ENCODE measurements at regions not wholly inside any gene's neighbourhood (a gene's known extent, or its start where the extent isn't known, plus 50 kb on each side); places are given as distances from the start of the nearest gene placed in this dataset.

DNA sequence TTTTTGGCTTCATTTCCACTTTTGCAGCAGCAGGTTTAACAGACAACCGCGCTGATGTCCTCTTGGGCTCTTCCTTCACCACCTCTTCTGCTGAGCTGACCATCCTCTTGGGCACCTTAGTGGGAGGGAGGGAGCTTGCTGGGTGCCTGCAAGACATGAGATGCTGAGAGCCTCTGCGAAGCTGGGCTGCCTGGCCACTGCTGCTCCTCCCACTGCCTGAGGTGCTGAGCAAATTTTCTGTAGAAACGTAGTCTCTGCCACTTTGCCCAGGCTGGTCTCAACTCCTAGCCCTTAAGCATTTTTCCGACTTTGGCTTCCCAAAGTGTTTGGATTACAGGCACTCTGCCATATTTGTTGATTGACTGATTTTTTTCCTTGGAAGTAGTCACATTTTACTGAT, 422.2 kb upstream of the MC4R start:
- POLR2A ChIA-PET = no interaction called here
- WGBS (ENCODE audit: insufficient coverage, low coverage, missing lambda C conversion rate) = 3% methylated on average over 5 of the region's 5 CpGs

More for the DNA sequence above, 422.2 kb upstream of the MC4R start:
- in situ Hi-C loops (cut with MboI) (no loop called here), intact Hi-C loops (cut with micrococcal nuclease) (no loop called here)
- Histone ChIP-seq H2AFZ (ENCODE audit: low read depth, low read length) (no peak overlapping the region), H3K79me2 (ENCODE audit: control insufficient read depth, insufficient read depth, low read length) (no peaks in the 10 kb centered on the region), H3K36me3 (ENCODE audit: control insufficient read depth, insufficient read depth, low read length) (no peaks in the 10 kb centered on the region), H4K20me1 (replicated peaks; ENCODE audit: control insufficient read depth, insufficient read depth, low read length) (no peaks in the 10 kb centered on the region), H3K9me3 (replicated peaks; ENCODE audit: control insufficient read depth, insufficient read depth, low read depth, low read length) (no peaks in the 10 kb centered on the region), H3K4me1 (replicated peaks in 1 of 2; ENCODE audit: control insufficient read depth in 2 of 2, insufficient read depth in 2 of 2, low read length in 2 of 2) (no peaks in the 10 kb centered on the region), H3K4me3 (no peak overlapping the region), H3K27ac (ENCODE audit: extremely low read depth, low read depth, low read length) (no peak overlapping the region), H3K9me1 (ENCODE audit: control insufficient read depth, insufficient read depth, low read length) (no peaks in the 10 kb centered on the region), H3K4me2 (ENCODE audit: insufficient read depth, low read length) (no peak overlapping the region), H3K9ac (ENCODE audit: insufficient read depth in 1 of 2, low read depth in 2 of 2, low read length in 2 of 2) (no peak overlapping the region), H3K27me3 (ENCODE audit: control insufficient read depth in 2 of 2, insufficient read depth in 2 of 2, low read length in 2 of 2) (no peaks in the 10 kb centered on the region)
- no peak for DNase-seq (ENCODE audit: extremely low read depth in 1 of 4, low spot score in 3 of 4)
- TF ChIP-seq SIX5 (IDR thresholded peaks at IDR 0.05; ENCODE audit: borderline replicate concordance in 1 of 2, insufficient read depth in 1 of 2, low read depth in 1 of 2, low read length in 2 of 2) (no peak), MCM7 (IDR thresholded peaks at IDR 0.05) (no peak), NEUROD1 (IDR thresholded peaks at IDR 0.05; ENCODE audit: borderline replicate concordance, low read depth, low read length, partially characterized antibody) (no peak), MBD2 (IDR thresholded peaks at IDR 0.05; ENCODE audit: borderline replicate concordance, low read depth) (no peak), HOXB6 (CRISPR knock-in tag; IDR thresholded peaks at IDR 0.05; ENCODE audit: borderline replicate concordance) (no peak), FUS (optimal IDR thresholded peaks at IDR 0.05; ENCODE audit: low read depth, low read length) (no peak), HDAC6 (IDR thresholded peaks at IDR 0.05; ENCODE audit: low read depth, low read length) (no peak)
- TF ChIP-seq, protein P1, sequence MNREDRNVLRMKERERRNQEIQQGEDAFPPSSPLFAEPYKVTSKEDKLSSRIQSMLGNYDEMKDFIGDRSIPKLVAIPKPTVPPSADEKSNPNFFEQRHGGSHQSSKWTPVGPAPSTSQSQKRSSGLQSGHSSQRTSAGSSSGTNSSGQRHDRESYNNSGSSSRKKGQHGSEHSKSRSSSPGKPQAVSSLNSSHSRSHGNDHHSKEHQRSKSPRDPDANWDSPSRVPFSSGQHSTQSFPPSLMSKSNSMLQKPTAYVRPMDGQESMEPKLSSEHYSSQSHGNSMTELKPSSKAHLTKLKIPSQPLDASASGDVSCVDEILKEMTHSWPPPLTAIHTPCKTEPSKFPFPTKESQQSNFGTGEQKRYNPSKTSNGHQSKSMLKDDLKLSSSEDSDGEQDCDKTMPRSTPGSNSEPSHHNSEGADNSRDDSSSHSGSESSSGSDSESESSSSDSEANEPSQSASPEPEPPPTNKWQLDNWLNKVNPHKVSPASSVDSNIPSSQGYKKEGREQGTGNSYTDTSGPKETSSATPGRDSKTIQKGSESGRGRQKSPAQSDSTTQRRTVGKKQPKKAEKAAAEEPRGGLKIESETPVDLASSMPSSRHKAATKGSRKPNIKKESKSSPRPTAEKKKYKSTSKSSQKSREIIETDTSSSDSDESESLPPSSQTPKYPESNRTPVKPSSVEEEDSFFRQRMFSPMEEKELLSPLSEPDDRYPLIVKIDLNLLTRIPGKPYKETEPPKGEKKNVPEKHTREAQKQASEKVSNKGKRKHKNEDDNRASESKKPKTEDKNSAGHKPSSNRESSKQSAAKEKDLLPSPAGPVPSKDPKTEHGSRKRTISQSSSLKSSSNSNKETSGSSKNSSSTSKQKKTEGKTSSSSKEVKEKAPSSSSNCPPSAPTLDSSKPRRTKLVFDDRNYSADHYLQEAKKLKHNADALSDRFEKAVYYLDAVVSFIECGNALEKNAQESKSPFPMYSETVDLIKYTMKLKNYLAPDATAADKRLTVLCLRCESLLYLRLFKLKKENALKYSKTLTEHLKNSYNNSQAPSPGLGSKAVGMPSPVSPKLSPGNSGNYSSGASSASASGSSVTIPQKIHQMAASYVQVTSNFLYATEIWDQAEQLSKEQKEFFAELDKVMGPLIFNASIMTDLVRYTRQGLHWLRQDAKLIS (CRISPR knock-in tag; IDR thresholded peaks at IDR 0.05) = no peak
- TF ChIP-seq, protein P2, sequence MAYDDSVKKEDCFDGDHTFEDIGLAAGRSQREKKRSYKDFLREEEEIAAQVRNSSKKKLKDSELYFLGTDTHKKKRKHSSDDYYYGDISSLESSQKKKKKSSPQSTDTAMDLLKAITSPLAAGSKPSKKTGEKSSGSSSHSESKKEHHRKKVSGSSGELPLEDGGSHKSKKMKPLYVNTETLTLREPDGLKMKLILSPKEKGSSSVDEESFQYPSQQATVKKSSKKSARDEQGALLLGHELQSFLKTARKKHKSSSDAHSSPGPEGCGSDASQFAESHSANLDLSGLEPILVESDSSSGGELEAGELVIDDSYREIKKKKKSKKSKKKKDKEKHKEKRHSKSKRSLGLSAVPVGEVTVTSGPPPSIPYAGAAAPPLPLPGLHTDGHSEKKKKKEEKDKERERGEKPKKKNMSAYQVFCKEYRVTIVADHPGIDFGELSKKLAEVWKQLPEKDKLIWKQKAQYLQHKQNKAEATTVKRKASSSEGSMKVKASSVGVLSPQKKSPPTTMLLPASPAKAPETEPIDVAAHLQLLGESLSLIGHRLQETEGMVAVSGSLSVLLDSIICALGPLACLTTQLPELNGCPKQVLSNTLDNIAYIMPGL (CRISPR knock-in tag; IDR thresholded peaks at IDR 0.05) = no peak
- TF ChIP-seq, protein P3, sequence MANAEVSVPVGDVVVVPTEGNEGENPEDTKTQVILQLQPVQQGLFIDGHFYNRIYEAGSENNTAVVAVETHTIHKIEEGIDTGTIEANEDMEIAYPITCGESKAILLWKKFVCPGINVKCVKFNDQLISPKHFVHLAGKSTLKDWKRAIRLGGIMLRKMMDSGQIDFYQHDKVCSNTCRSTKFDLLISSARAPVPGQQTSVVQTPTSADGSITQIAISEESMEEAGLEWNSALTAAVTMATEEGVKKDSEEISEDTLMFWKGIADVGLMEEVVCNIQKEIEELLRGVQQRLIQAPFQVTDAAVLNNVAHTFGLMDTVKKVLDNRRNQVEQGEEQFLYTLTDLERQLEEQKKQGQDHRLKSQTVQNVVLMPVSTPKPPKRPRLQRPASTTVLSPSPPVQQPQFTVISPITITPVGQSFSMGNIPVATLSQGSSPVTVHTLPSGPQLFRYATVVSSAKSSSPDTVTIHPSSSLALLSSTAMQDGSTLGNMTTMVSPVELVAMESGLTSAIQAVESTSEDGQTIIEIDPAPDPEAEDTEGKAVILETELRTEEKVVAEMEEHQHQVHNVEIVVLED (CRISPR knock-in tag; IDR thresholded peaks at IDR 0.05) = no peak
- FAIRE-seq = no peak
- no TSS peak for BruUV-seq (replicated peaks)
- ATAC-seq = no peak
- CTCF ChIA-PET (ENCODE audit: low intra/inter-chr PET ratio) = no interaction called here
